WERI-Rb-1 (cell line): ENCODE measurements at regions not wholly inside any gene's neighbourhood (a gene's known extent, or its start where the extent isn't known, plus 50 kb on each side); places are given as distances from the start of the nearest gene placed in this dataset.

Experiments
- DNase-seq: peaks from one replicate; pipeline ENCODE4 v3.0.0-alpha.2; 2020
- H3K27ac ChIP-seq: fragments of 250-450 bp; sonication (Bioruptor Pico); 2 replicates; pipeline ENCODE4 v1.5.1; 2020; ENCODE audit warnings: mild to moderate bottlenecking, moderate library complexity
- H3K27me3 ChIP-seq: fragments of 250-450 bp; sonication (Bioruptor Pico); 2 replicates; pipeline ENCODE4 v1.5.1; 2021; ENCODE audit warnings: mild to moderate bottlenecking, low read depth, moderate library complexity; ENCODE audit not compliant: insufficient read depth, severe bottlenecking
- H3K36me3 ChIP-seq: fragments of 250-450 bp; sonication (Bioruptor Pico); 2 replicates; pipeline ENCODE4 v1.5.1; 2020; ENCODE audit warnings: mild to moderate bottlenecking, moderate library complexity
- H3K4me3 ChIP-seq: 2 replicates; pipeline ENCODE4 v1.5.1; 2011; ENCODE audit warnings: low read depth, mild to moderate bottlenecking, control low read depth, low read length
- H3K9me3 ChIP-seq: fragments of 250-450 bp; sonication (Bioruptor Pico); 2 replicates; pipeline ENCODE4 v1.5.1; 2021; ENCODE audit warnings: mild to moderate bottlenecking, moderate library complexity; ENCODE audit not compliant: severe bottlenecking
- CTCF ChIP-seq: IDR thresholded peaks from 2 replicates; pipeline ENCODE4 v1.5.1; 2011; ENCODE audit warnings: low read depth, mild to moderate bottlenecking, control low read depth, inconsistent platforms, low read length

- no peak for DNase-seq
- Histone ChIP-seq H3K36me3 (no peaks in the 10 kb centered on the region), H3K4me3 (no peak overlapping the region), H3K27me3 (no peaks in the 10 kb centered on the region), H3K27ac (no peak overlapping the region), H3K9me3 (no peaks in the 10 kb centered on the region)
- no peak for TF ChIP-seq CTCF
These were observed 275.9 kb downstream of the MREG start for GRCh38 chr2:215737477-215737876.

- Histone ChIP-seq H3K36me3 (no peaks in the 10 kb centered on the region), H3K9me3 (no peaks in the 10 kb centered on the region), H3K27ac (no peak overlapping the region), H3K27me3 (no peaks in the 10 kb centered on the region), H3K4me3 (no peak overlapping the region)
- no peak for TF ChIP-seq CTCF
- DNase-seq, result no peak
These were observed 276.6 kb downstream of the MREG start for GRCh38 chr2:215736653-215737290.

GRCh38 chr2:215731108-215731658 lies 282.2 kb downstream of the MREG start:
- Histone ChIP-seq H3K27me3 (no peaks in the 10 kb centered on the region), H3K36me3 (no peaks in the 10 kb centered on the region), H3K27ac (no peak overlapping the region), H3K4me3 (no peak overlapping the region), H3K9me3 (no peaks in the 10 kb centered on the region)
- TF ChIP-seq CTCF, result no peak
- no peak for DNase-seq

GRCh38 chr2:215729985-215730620 lies 283.2 kb downstream of the MREG start:
- Histone ChIP-seq H3K27me3 (no peaks in the 10 kb centered on the region), H3K27ac (no peak overlapping the region), H3K36me3 (no peaks in the 10 kb centered on the region), H3K9me3 (no peaks in the 10 kb centered on the region), H3K4me3 (no peak overlapping the region)
- TF ChIP-seq CTCF, result no peak
- DNase-seq, result no peak

- TF ChIP-seq CTCF, result no peak
- DNase-seq, result no peak
- no peak overlapping the region for H3K4me3 ChIP-seq
- no peaks in the 10 kb centered on the region for H3K27me3 ChIP-seq
- H3K36me3 ChIP-seq, result no peaks in the 10 kb centered on the region
- H3K9me3 ChIP-seq, result no peaks in the 10 kb centered on the region
- no peak overlapping the region for H3K27ac ChIP-seq
These were observed 284.8 kb downstream of the MREG start for GRCh38 chr2:215728504-215729065.
